TTC549 (cell line): ENCODE measurements at regions not wholly inside any gene's neighbourhood (a gene's known extent, or its start where the extent isn't known, plus 50 kb on each side); places are given as distances from the start of the nearest gene placed in this dataset.
"Not testable (repeated sequence)": the region's sequence is repeated elsewhere in the genome, so short reads cannot be mapped to it uniquely, and the experiment has no call there.

Experiments used
- FAIRE-seq: peaks from 2 replicates; lab custom pipeline; 2012; peaks lifted over from hg19 to GRCh38; lab: Jason Lieb, UNC

GRCh38 chr2:118611691-118612090, 235.8 kb downstream of the EN1 start:
- FAIRE-seq, result no peak

- FAIRE-seq, result no peak
Measured at GRCh38 chr2:118609138-118609537, 238.3 kb downstream of the EN1 start.

GRCh38 chr2:118607641-118608040, 239.8 kb downstream of the EN1 start:
- FAIRE-seq, result no peak

GRCh38 chr2:118604811-118605210, 242.6 kb downstream of the EN1 start:
- no peak for FAIRE-seq

GRCh38 chr2:118604371-118604770, 243.1 kb downstream of the EN1 start:
- FAIRE-seq, result no peak

- no peak for FAIRE-seq
Measured at GRCh38 chr2:118599141-118599540, 248.3 kb downstream of the EN1 start.

GRCh38 chr2:118596620-118597019, 250.8 kb downstream of the EN1 start:
- no peak for FAIRE-seq

- no peak for FAIRE-seq
Measured at GRCh38 chr2:118593257-118593656, 254.2 kb downstream of the EN1 start.

GRCh38 chr2:118591223-118591622, 256.2 kb downstream of the EN1 start:
- no peak for FAIRE-seq

- no peak for FAIRE-seq
Measured at GRCh38 chr2:118589721-118590120, 257.7 kb downstream of the EN1 start.

GRCh38 chr2:118588850-118589249, 258.6 kb downstream of the EN1 start:
- no peak for FAIRE-seq

GRCh38 chr2:118586312-118586711, 261.1 kb downstream of the EN1 start:
- no peak for FAIRE-seq

GRCh38 chr2:118584877-118585276, 262.6 kb downstream of the EN1 start:
- no peak for FAIRE-seq

GRCh38 chr2:118584062-118584749, 263.2 kb downstream of the EN1 start:
- FAIRE-seq, result no peak

- FAIRE-seq, result no peak
Measured at GRCh38 chr2:118582058-118582457, 265.4 kb downstream of the EN1 start.

- FAIRE-seq, result no peak
Measured at GRCh38 chr2:118580651-118581050, 266.8 kb downstream of the EN1 start.

GRCh38 chr2:118580107-118580506, 267.3 kb downstream of the EN1 start:
- no peak for FAIRE-seq

- no peak for FAIRE-seq
Measured at GRCh38 chr2:118577202-118577601, 270.2 kb downstream of the EN1 start.

- no peak for FAIRE-seq
Measured at GRCh38 chr2:118576109-118576855, 271.2 kb downstream of the EN1 start.

- FAIRE-seq, result not testable (repeated sequence)
Measured at GRCh38 chr2:118572380-118572779, 275.1 kb downstream of the EN1 start.

GRCh38 chr2:118569876-118570535, 277.4 kb downstream of the EN1 start:
- no peak for FAIRE-seq

- no peak for FAIRE-seq
Measured at GRCh38 chr2:118568700-118569099, 278.7 kb downstream of the EN1 start.

- no peak for FAIRE-seq
Measured at GRCh38 chr2:118565786-118566540, 281.5 kb downstream of the EN1 start.
